OCI-LY1 (cell line): ENCODE measurements at regions not wholly inside any gene's neighbourhood (a gene's known extent, or its start where the extent isn't known, plus 50 kb on each side); places are given as distances from the start of the nearest gene placed in this dataset.

Experiments
- H2AFZ ChIP-seq: fragments of 200-600 bp; sonication (generic), shearing (Covaris generic); 2 replicates; pipeline ENCODE4 v1.6.0; 2014; ENCODE audit warnings: antibody characterized with exemption, mild to moderate bottlenecking, low read length
- H3F3A ChIP-seq: fragments of 200-600 bp; sonication (generic), shearing (Covaris generic); 2 replicates; pipeline ENCODE4 v1.6.0; 2014; ENCODE audit warnings: mild to moderate bottlenecking, antibody characterized with exemption, low read length, moderate library complexity; ENCODE audit not compliant: insufficient read depth
- H3K27ac ChIP-seq: fragments of 200-600 bp; sonication (generic); 2 replicates; pipeline ENCODE4 v1.5.1; 2014; ENCODE audit warnings: low read length, mixed run types, mild to moderate bottlenecking, low read depth; ENCODE audit not compliant: poor library complexity, severe bottlenecking
- H3K27me3 ChIP-seq: fragments of 200-600 bp; sonication (generic); 2 replicates; pipeline ENCODE4 v1.6.0; 2014; ENCODE audit warnings: antibody characterized with exemption, mild to moderate bottlenecking, low read length, moderate library complexity; ENCODE audit not compliant: insufficient read depth
- H3K36me3 ChIP-seq: fragments of 200-600 bp; sonication (generic); 2 replicates; pipeline ENCODE4 v1.6.1; 2014; ENCODE audit warnings: mild to moderate bottlenecking, antibody characterized with exemption, low read length, moderate library complexity, mixed read lengths; ENCODE audit not compliant: insufficient read depth
- H3K4me1 ChIP-seq: fragments of 200-600 bp; sonication (generic); 2 replicates; pipeline ENCODE4 v1.5.1; 2014; ENCODE audit warnings: mild to moderate bottlenecking, low read length, moderate library complexity; ENCODE audit not compliant: insufficient read depth, severe bottlenecking
- H3K4me2 ChIP-seq: fragments of 200-600 bp; sonication (generic), shearing (Covaris generic); 2 replicates; pipeline ENCODE4 v1.6.1; 2014; ENCODE audit warnings: low read length
- H3K4me3 ChIP-seq: fragments of 200-600 bp; sonication (generic); 2 replicates; pipeline ENCODE4 v1.5.1; 2014; ENCODE audit warnings: low read length, low read depth, mild to moderate bottlenecking, mixed read lengths; ENCODE audit not compliant: poor library complexity, severe bottlenecking
- H3K79me2 ChIP-seq: fragments of 200-600 bp; shearing (Covaris generic); 2 replicates; pipeline ENCODE4 v1.6.1; 2016; ENCODE audit warnings: mixed run types, low read length, mixed read lengths; ENCODE audit not compliant: insufficient read depth
- H3K9ac ChIP-seq: fragments of 200-600 bp; sonication (generic), shearing (Covaris generic); 2 replicates; pipeline ENCODE4 v1.6.1; 2014; ENCODE audit warnings: mild to moderate bottlenecking, low read length, mixed read lengths
- H3K9me2 ChIP-seq: fragments of 200-600 bp; sonication (generic), shearing (Covaris generic); 2 replicates; pipeline ENCODE4 v1.6.1; 2014; ENCODE audit warnings: low read depth, mild to moderate bottlenecking, low read length, mixed read lengths
- H3K9me3 ChIP-seq: fragments of 200-600 bp; shearing (Covaris generic); 2 replicates; pipeline ENCODE4 v1.6.1; 2014; ENCODE audit warnings: low read length, mixed read lengths
- H4K20me1 ChIP-seq: fragments of 200-600 bp; sonication (generic), shearing (Covaris generic); 2 replicates; pipeline ENCODE4 v1.6.0; 2016; ENCODE audit warnings: mild to moderate bottlenecking, low read length; ENCODE audit not compliant: insufficient read depth
- CTCF ChIP-seq: fragments of 200-600 bp; sonication (generic), shearing (Covaris generic); IDR thresholded peaks from 2 replicates; pipeline ENCODE4 v1.5.1; 2017; ENCODE audit warnings: mild to moderate bottlenecking, antibody characterized with exemption, low read length, moderate library complexity, mixed read lengths
- EZH2 ChIP-seq: fragments of 200-600 bp; sonication (generic), shearing (Covaris generic); IDR thresholded peaks from 2 replicates; pipeline ENCODE4 v1.8.0; 2017; ENCODE audit warnings: borderline replicate concordance, mixed run types, mild to moderate bottlenecking, antibody characterized with exemption, low read length, moderate library complexity, mixed read lengths

GRCh38 chr17:5705876-5706576 is 121.7 kb upstream of the NLRP1 start:
- Histone ChIP-seq H3K36me3 (no peaks in the 10 kb centered on the region), H3K4me1 (no peaks in the 10 kb centered on the region), H3K4me2 (no peak overlapping the region), H3F3A (no peaks in the 10 kb centered on the region), H2AFZ (no peak overlapping the region), H3K27ac (no peak overlapping the region), H3K9me3 (no peaks in the 10 kb centered on the region), H3K79me2 (no peaks in the 10 kb centered on the region), H4K20me1 (no peaks in the 10 kb centered on the region), H3K4me3 (no peak overlapping the region), H3K9ac (no peak overlapping the region), H3K27me3 (no peaks in the 10 kb centered on the region), H3K9me2 (no peaks in the 10 kb centered on the region)
- TF ChIP-seq CTCF (no peak), EZH2 (no peak)

- Histone ChIP-seq H3K9me3 (no peaks in the 10 kb centered on the region), H3K9me2 (no peaks in the 10 kb centered on the region), H3K9ac (no peak overlapping the region), H3K79me2 (no peaks in the 10 kb centered on the region), H3K4me2 (no peak overlapping the region), H2AFZ (no peak overlapping the region), H3F3A (no peaks in the 10 kb centered on the region), H3K4me3 (no peak overlapping the region), H4K20me1 (no peaks in the 10 kb centered on the region), H3K36me3 (no peaks in the 10 kb centered on the region), H3K27ac (no peak overlapping the region), H3K4me1 (no peaks in the 10 kb centered on the region), H3K27me3 (no peaks in the 10 kb centered on the region)
- peak; percentile 76 for TF ChIP-seq CTCF
- no peak for TF ChIP-seq EZH2
Measured at GRCh38 chr17:5706577-5707210, 122.4 kb upstream of the NLRP1 start.

DNA sequence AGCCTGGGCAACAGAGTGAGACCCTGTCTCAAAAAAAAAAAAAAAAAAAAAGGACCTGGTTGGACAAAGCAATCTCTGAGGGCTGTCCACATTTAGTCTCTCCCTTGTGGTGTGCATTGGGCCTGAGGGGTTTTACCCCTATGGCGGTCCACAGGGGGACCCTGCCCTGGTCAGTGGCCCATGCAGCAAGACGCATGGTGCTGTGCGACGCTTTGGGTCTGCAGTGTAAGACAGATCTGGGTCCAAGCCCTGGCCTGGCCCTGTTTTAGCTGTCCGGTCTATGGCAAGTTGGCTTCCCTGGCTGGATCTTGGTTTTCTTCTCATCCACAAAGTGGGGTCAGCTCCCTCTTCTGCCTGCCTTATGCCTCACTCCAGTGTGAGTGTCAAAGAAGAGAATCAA is 123.2 kb upstream of the NLRP1 start:
- no peak overlapping the region for H3K4me2 ChIP-seq
- no peak overlapping the region for H3K4me3 ChIP-seq
- H3K79me2 ChIP-seq: no peaks in the 10 kb centered on the region
- no peak overlapping the region for H2AFZ ChIP-seq
- no peak overlapping the region for H3K9ac ChIP-seq
- H3K27ac ChIP-seq: no peak overlapping the region
- no peaks in the 10 kb centered on the region for H3K27me3 ChIP-seq
- no peaks in the 10 kb centered on the region for H3F3A ChIP-seq
- no peaks in the 10 kb centered on the region for H3K36me3 ChIP-seq
- H4K20me1 ChIP-seq: no peaks in the 10 kb centered on the region
- no peaks in the 10 kb centered on the region for H3K9me3 ChIP-seq
- H3K9me2 ChIP-seq: no peaks in the 10 kb centered on the region
- H3K4me1 ChIP-seq: no peaks in the 10 kb centered on the region
- TF ChIP-seq EZH2: no peak
- no peak for TF ChIP-seq CTCF
